Activated T-helper 2 cell treated with anti-CD3 and anti-CD28 coated beads, Interferon-gamma antibody, Interleukin-2, Interleukin-4, amounts not matched to agents 10 μg/mL and 5 μg/mL and 100 μg/mL, durations not matched to agents 14 hours and 24 hours and 36 hours (primary cell): ENCODE measurements at regions not wholly inside any gene's neighbourhood (a gene's known extent, or its start where the extent isn't known, plus 50 kb on each side); places are given as distances from the start of the nearest gene placed in this dataset.
"Not testable (repeated sequence)": the region's sequence is repeated elsewhere in the genome, so short reads cannot be mapped to it uniquely, and the experiment has no call there.

Experiments
- DNase-seq: peaks from one replicate; pipeline ENCODE4 v3.0.0; 2021; ENCODE audit warnings: low spot score
- H3K27ac Mint-ChIP-seq: one replicate; pipeline ENCODE4 v1.8.0; 2021; ENCODE audit warnings: mixed read lengths
- H3K27me3 Mint-ChIP-seq: one replicate; pipeline ENCODE4 v1.8.0; 2021; ENCODE audit warnings: low read depth, mixed read lengths
- H3K36me3 Mint-ChIP-seq: one replicate; pipeline ENCODE4 v1.8.0; 2021; ENCODE audit warnings: low read depth, mixed read lengths
- H3K4me1 Mint-ChIP-seq: one replicate; pipeline ENCODE4 v1.8.0; 2021; ENCODE audit warnings: low read depth, mixed read lengths
- H3K4me3 Mint-ChIP-seq: one replicate; pipeline ENCODE4 v1.8.0; 2021; ENCODE audit warnings: low read depth, mild to moderate bottlenecking, moderate library complexity, mixed read lengths
- H3K9me3 Mint-ChIP-seq: one replicate; pipeline ENCODE4 v1.8.0; 2021; ENCODE audit warnings: mixed read lengths
- intact Hi-C: fragments of 100-400 bp; cut with micrococcal nuclease; formaldehyde crosslinking; loops from one replicate; pipeline ENCODE4 v1.15.1; 2023

DNA sequence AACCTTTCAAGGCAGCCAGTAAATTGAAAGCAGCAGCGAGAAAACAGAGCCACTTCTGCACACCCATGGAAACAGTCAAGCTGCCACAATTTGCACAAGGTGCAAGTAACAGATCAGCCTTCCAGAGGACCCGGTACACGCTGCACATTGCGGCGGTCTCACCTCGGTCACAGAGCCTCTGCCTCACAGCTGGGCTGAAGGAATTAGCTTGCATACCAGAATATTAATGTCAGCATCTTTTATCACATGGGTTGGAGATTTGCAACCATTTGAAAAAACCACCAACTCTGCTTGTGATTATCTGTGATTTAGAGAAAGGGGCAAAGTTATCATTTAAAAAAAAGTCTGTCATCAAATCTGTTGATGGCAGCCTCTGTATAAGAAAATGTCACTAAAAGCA lies 330.5 kb upstream of the TCF4 start:
- H3K4me1 Mint-ChIP-seq = no peaks in the 10 kb centered on the region
- no peaks in the 10 kb centered on the region for H3K36me3 Mint-ChIP-seq
- no peaks in the 10 kb centered on the region for H3K27me3 Mint-ChIP-seq
- no peak overlapping the region for H3K27ac Mint-ChIP-seq
- H3K4me3 Mint-ChIP-seq = no peak overlapping the region
- intact Hi-C loops = no loop called here
- peaks cover 9% of the 10 kb centered on the region for H3K9me3 Mint-ChIP-seq
- DNase-seq = no peak

DNA sequence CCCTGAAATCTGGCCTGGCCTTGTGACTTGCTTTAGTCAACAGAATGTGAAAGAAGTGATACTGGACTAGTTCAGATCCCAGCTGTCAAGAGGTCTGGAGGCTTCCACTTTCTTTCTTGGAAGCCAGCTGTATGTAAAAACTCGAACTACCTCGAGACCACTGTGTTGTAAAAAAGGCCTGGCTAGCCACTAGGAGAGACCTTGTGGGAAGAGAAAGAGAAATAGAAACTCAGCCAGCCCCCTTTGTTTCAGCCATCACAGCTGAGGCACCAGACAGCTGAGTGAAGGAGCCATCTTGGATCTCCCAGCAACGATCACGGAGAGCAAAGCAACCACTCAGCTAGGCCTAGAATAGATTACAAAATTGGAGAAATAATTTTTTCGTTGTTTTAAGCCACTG lies 324.9 kb upstream of the TCF4 start:
- H3K4me1 Mint-ChIP-seq = no peaks in the 10 kb centered on the region
- H3K36me3 Mint-ChIP-seq = no peaks in the 10 kb centered on the region
- no peak overlapping the region for H3K27ac Mint-ChIP-seq

GRCh38 chr18:55912071-55912470 lies 324.1 kb upstream of the TCF4 start:
- no peaks in the 10 kb centered on the region for H3K27me3 Mint-ChIP-seq
- H3K9me3 Mint-ChIP-seq = no peaks in the 10 kb centered on the region
- no peak for DNase-seq
- no peaks in the 10 kb centered on the region for H3K36me3 Mint-ChIP-seq
- intact Hi-C loops = no loop called here
- no peaks in the 10 kb centered on the region for H3K4me1 Mint-ChIP-seq
- no peak overlapping the region for H3K4me3 Mint-ChIP-seq
- H3K27ac Mint-ChIP-seq = no peak overlapping the region

More for the DNA sequence above, 324.9 kb upstream of the TCF4 start:
- intact Hi-C loops = no loop called here
- H3K4me3 Mint-ChIP-seq = no peak overlapping the region
- H3K27me3 Mint-ChIP-seq = no peaks in the 10 kb centered on the region
- no peak for DNase-seq
- no peaks in the 10 kb centered on the region for H3K9me3 Mint-ChIP-seq

DNA sequence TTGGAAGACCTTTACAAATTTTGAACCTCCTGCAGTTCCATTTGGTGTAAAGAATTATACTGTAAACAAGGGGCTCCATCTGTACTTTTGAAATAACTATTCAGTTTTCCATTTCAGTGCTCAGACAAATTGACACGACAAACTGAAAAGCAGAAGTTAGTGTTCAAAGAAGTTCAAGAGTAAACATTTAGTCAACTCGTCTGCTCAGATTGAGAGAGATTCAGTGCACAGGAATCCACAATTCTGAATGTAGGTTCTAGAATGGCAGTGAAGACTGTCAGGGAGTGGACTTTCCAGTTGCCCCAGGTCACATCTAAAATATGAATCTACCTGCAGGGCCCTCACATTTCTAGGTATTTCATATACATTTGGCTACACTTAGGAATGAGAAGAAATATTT lies 322.3 kb upstream of the TCF4 start:
- no peak overlapping the region for H3K27ac Mint-ChIP-seq
- DNase-seq = no peak
- H3K4me1 Mint-ChIP-seq = no peaks in the 10 kb centered on the region
- no peaks in the 10 kb centered on the region for H3K27me3 Mint-ChIP-seq
- H3K9me3 Mint-ChIP-seq = no peaks in the 10 kb centered on the region
- no peaks in the 10 kb centered on the region for H3K36me3 Mint-ChIP-seq
- intact Hi-C loops = no loop called here
- no peak overlapping the region for H3K4me3 Mint-ChIP-seq

DNA sequence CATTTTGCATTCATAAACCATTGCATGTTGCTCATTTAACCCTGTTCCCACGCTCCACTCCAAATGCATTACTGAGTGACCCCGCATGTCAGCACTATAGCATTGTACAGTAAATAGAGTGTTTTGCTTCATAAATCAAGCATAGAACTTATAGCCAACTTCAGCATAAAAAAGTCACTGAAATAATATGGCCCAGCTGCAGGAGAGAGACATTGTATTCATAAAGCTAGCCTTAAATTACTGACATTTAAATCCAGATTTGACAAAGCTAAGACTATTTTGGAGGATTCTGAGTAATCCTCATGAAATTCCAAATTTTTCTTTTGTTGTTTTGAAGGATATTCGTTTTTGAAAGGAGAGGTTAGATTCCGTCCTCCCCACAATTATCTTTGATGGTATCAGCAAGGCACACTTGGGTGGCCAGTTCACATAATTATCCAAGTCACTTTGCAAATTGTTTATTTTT lies 320.9 kb upstream of the TCF4 start:
- Mint-ChIP-seq H3K4me3 (no peak overlapping the region), H3K27ac (no peak overlapping the region), H3K4me1 (no peaks in the 10 kb centered on the region), H3K36me3 (no peaks in the 10 kb centered on the region), H3K27me3 (no peaks in the 10 kb centered on the region), H3K9me3 (no peaks in the 10 kb centered on the region)
- no peak for DNase-seq
- intact Hi-C loops = no loop called here

DNA sequence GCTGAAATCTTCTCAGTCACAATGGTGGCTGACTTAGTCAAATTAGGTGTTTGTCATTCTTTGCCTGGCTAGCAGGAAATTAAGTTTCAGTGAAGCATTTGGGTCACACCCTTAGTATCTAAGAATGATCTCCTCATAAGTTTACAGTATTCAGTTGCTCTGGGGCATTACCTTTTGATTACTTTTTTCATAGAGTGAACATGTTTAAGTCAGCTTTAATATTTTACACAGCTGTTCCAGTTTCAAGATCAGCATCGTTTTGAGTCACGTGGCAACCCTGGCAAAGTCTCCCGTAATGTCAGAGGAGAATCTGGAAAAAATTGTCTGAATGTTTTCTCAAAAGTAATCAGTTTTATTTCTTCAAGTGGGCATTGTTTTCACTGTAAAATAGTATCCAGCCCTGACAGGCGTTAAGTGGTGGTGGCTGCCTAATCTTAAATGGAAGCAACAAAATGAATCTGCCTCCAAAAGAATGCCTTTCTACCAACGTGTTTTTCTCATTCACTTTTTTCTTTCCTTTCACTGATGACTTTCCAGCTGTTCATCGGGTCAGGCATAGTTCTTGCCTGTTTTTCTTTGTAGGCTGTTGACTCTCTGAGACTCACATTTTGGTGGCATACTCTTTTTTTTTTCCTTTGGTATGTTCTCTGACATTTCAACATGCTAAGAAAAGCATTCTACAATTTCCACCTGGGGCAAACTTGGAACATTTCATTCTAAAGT lies 319.6 kb upstream of the TCF4 start:
- no peaks in the 10 kb centered on the region for H3K36me3 Mint-ChIP-seq
- H3K4me3 Mint-ChIP-seq = no peak overlapping the region
- intact Hi-C loops = no loop called here
- no peak for DNase-seq
- H3K27ac Mint-ChIP-seq = no peak overlapping the region
- no peaks in the 10 kb centered on the region for H3K4me1 Mint-ChIP-seq
- H3K27me3 Mint-ChIP-seq = no peaks in the 10 kb centered on the region
- H3K9me3 Mint-ChIP-seq = no peaks in the 10 kb centered on the region

DNA sequence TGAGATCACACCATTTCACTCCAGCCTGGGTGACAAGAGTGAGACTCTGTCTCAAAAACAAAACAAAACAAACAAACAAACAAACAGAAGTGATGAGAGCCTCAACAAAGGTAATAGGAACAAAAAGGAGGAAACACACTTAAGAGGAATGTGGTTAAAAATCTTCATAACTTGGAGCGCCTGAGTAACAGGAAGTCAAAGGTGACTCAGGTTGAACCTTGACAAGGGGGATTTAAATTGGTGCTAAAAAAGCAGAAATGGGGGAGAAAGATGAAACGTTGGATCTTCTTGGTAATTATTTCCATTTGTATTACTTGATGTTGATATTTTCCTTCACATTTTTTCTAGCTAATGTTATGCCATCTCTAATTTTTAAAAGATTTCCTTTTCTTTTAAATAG lies 318.5 kb upstream of the TCF4 start:
- H3K4me3 Mint-ChIP-seq = no peak overlapping the region
- H3K27me3 Mint-ChIP-seq = no peaks in the 10 kb centered on the region
- no peaks in the 10 kb centered on the region for H3K36me3 Mint-ChIP-seq
- intact Hi-C loops = no loop called here
- H3K27ac Mint-ChIP-seq = no peak overlapping the region
- H3K4me1 Mint-ChIP-seq = no peaks in the 10 kb centered on the region
- no peaks in the 10 kb centered on the region for H3K9me3 Mint-ChIP-seq
- no peak for DNase-seq

- Mint-ChIP-seq H3K36me3 (no peaks in the 10 kb centered on the region), H3K9me3 (no peaks in the 10 kb centered on the region), H3K4me3 (no peak overlapping the region), H3K4me1 (no peaks in the 10 kb centered on the region), H3K27ac (no peak overlapping the region), H3K27me3 (no peaks in the 10 kb centered on the region)
- no peak for DNase-seq
- intact Hi-C loops = no loop called here
These were observed 315.9 kb upstream of the TCF4 start for GRCh38 chr18:55903911-55904310.

GRCh38 chr18:55900380-55900779 lies 312.4 kb upstream of the TCF4 start:
- H3K9me3 Mint-ChIP-seq = no peaks in the 10 kb centered on the region
- intact Hi-C loops = no loop called here
- no peak overlapping the region for H3K4me3 Mint-ChIP-seq
- DNase-seq = no peak
- H3K27me3 Mint-ChIP-seq = no peaks in the 10 kb centered on the region
- no peaks in the 10 kb centered on the region for H3K4me1 Mint-ChIP-seq
- H3K27ac Mint-ChIP-seq = no peak overlapping the region
- H3K36me3 Mint-ChIP-seq = no peaks in the 10 kb centered on the region

- intact Hi-C loops = no loop called here
These were observed 309.2 kb upstream of the TCF4 start for GRCh38 chr18:55897091-55897689.

DNA sequence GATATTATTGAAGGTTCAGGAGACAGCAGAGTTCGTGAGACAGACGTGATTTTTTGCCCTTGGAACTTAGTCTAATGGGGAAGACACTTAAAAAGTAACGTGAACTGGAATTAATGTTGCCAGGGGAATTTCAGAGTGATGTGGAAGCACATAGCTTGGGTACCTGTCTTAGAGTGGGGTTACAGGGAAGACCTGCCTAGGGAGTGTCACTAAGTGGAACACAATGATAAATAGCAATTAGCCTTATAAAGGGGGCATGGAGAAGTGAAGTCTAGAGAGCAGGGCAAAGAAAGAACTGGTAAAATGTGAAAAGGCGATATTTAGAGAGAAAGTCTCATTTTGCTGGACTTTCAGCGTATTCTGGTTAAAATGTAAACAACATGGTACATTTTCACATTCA lies 306.0 kb upstream of the TCF4 start:
- intact Hi-C loops = no loop called here
- no peaks in the 10 kb centered on the region for H3K4me1 Mint-ChIP-seq

More at GRCh38 chr18:55897091-55897689, 309.2 kb upstream of the TCF4 start:
- H3K36me3 Mint-ChIP-seq = no peaks in the 10 kb centered on the region
- H3K4me1 Mint-ChIP-seq = no peaks in the 10 kb centered on the region
- H3K27ac Mint-ChIP-seq = no peak overlapping the region
- no peaks in the 10 kb centered on the region for H3K27me3 Mint-ChIP-seq
- no peak overlapping the region for H3K4me3 Mint-ChIP-seq
- no peak for DNase-seq
- H3K9me3 Mint-ChIP-seq = no peaks in the 10 kb centered on the region

DNA sequence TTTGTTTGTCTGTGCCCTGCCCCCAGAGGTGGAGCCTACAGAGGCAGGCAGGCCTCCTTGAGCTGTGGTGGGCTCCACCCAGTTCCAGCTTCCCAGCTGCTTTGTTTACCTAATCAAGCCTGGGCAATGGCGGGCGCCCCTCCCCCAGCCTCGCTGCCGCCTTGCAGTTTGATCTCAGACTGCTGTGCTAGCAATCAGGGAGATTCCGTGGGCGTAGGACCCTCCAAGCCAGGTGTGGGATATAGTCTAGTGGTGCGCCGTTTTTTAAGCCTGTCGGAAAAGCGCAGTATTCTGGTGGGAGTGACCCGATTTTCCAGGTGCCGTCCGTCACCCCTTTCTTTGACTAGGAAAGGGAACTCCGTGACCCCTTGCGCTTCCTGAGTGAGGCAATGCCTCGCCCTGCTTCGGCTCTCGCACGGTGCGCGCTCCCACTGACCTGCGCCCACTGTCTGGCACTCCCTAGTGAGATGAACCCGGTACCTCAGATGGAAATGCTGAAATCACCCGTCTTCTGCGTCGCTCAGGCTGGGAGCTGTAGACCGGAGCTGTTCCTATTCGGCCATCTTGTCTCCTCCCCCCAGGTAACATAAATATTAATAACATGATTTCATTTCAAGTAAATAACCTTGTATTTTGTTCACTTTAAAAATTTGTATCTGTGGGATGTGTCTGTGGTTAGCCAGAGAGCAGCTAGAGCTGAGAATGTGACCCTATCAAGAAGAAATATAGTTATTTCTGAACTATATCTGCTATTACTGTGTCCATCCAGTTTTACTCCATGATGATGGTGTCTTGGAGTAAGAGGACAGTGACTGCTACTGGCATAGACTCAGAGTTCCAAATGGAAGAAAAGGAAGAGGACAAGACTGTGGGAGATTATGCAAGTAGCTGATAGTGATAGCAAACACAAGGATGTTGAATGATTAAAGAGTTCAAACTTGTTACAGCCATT lies 305.1 kb upstream of the TCF4 start:
- H3K27ac Mint-ChIP-seq, H3K9me3 Mint-ChIP-seq, H3K4me3 Mint-ChIP-seq, intact Hi-C loops, H3K27me3 Mint-ChIP-seq, H3K4me1 Mint-ChIP-seq, H3K36me3 Mint-ChIP-seq, DNase-seq: not testable (repeated sequence)

More for the DNA sequence above, 306.0 kb upstream of the TCF4 start:
- no peak for DNase-seq
- Mint-ChIP-seq H3K4me3 (no peak overlapping the region), H3K27me3 (no peaks in the 10 kb centered on the region), H3K27ac (no peak overlapping the region), H3K9me3 (no peaks in the 10 kb centered on the region), H3K36me3 (no peaks in the 10 kb centered on the region)

- DNase-seq = no peak
- intact Hi-C loops = no loop called here
- Mint-ChIP-seq H3K27ac (no peak overlapping the region), H3K4me1 (no peaks in the 10 kb centered on the region), H3K9me3 (no peaks in the 10 kb centered on the region), H3K4me3 (no peak overlapping the region), H3K27me3 (no peaks in the 10 kb centered on the region), H3K36me3 (no peaks in the 10 kb centered on the region)
These were observed 298.9 kb upstream of the TCF4 start for GRCh38 chr18:55886886-55887285.
